UCSD-AML1 (cell line): ENCODE measurements at regions not wholly inside any gene's neighbourhood (a gene's known extent, or its start where the extent isn't known, plus 50 kb on each side); places are given as distances from the start of the nearest gene placed in this dataset.
"Not testable (repeated sequence)": the region's sequence is repeated elsewhere in the genome, so short reads cannot be mapped to it uniquely, and the experiment has no call there.

Source experiments
- DNase-seq: peaks from one replicate; lab custom pipeline; 2025; ENCODE audit not compliant: unreplicated experiment; lab: John Stamatoyannopoulos, UW

GRCh38 chr11:31959716-31960115 is 131.2 kb upstream of the RCN1 start:
- no peak for DNase-seq

- peak; percentile 51 for DNase-seq
These were observed 132.7 kb upstream of the RCN1 start for GRCh38 chr11:31958076-31958735.

- no peak for DNase-seq
These were observed 133.2 kb upstream of the RCN1 start for GRCh38 chr11:31957674-31958073.

- DNase-seq: no peak
These were observed 134.6 kb upstream of the RCN1 start for GRCh38 chr11:31956310-31956709.

GRCh38 chr11:31955838-31956237 is 135.0 kb upstream of the RCN1 start:
- DNase-seq: no peak

- no peak for DNase-seq
These were observed 137.0 kb upstream of the RCN1 start for GRCh38 chr11:31953803-31954327.

GRCh38 chr11:31949733-31950200 is 138.6 kb upstream of the PAX6 start:
- DNase-seq: not testable (repeated sequence)

- DNase-seq: no peak
These were observed 135.9 kb upstream of the PAX6 start for GRCh38 chr11:31947051-31947450.

- DNase-seq: no peak
These were observed 132.1 kb upstream of the PAX6 start for GRCh38 chr11:31943056-31943780.

GRCh38 chr11:31940371-31941037 is 129.4 kb upstream of the PAX6 start:
- no peak for DNase-seq

GRCh38 chr11:31939004-31939403 is 127.9 kb upstream of the PAX6 start:
- no peak for DNase-seq

GRCh38 chr11:31936312-31936711 is 125.2 kb upstream of the PAX6 start:
- DNase-seq: no peak

- no peak for DNase-seq
These were observed 121.8 kb upstream of the PAX6 start for GRCh38 chr11:31932879-31933278.

- no peak for DNase-seq
These were observed 116.9 kb upstream of the PAX6 start for GRCh38 chr11:31927982-31928381.

- DNase-seq: no peak
These were observed 115.8 kb upstream of the PAX6 start for GRCh38 chr11:31926816-31927528.

GRCh38 chr11:31926106-31926505 is 115.0 kb upstream of the PAX6 start:
- DNase-seq: no peak

GRCh38 chr11:31922450-31922849 is 111.3 kb upstream of the PAX6 start:
- DNase-seq: no peak

GRCh38 chr11:31921081-31921480 is 110.0 kb upstream of the PAX6 start:
- no peak for DNase-seq

- no peak for DNase-seq
These were observed 108.1 kb upstream of the PAX6 start for GRCh38 chr11:31919175-31919574.

- no peak for DNase-seq
These were observed 104.7 kb upstream of the PAX6 start for GRCh38 chr11:31915867-31916266.

GRCh38 chr11:31913985-31914384 is 102.9 kb upstream of the PAX6 start:
- DNase-seq: no peak
